ENCODE measurements at regions not wholly inside any gene's neighbourhood (a gene's known extent, or its start where the extent isn't known, plus 50 kb on each side); places are given as distances from the start of the nearest gene placed in this dataset.
A peak's percentile ranks its signal among the peaks of the same experiment; 100 is the strongest.

DNA sequence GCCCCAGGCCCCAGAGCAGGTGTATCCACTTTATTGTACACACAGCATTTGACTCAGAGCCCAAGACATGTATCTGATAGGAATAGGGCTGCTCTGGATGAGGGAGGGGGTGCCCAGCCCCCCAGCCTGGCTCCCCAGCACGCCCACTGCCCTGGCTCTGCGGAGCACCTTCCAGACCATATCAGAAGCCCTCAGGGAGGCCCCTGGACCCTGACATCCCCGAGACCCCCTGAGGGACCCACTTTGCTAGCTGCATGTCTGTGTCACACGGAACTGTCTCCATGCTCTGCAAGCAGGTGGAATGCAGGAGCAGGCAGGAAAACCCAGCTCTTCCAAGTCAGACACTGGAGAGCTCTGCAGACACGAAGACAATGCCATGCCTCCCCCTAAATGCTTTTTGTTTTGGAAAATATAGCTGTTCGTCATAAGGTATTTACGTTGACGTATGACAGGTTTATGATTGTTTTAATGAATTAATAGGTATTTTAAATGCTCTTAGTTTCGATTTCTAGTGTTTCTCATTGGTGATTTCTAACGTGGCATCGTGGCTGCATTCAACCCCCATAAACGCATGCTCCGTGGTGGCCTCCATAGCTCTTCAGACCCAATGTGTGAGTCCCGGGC lies 92.8 kb upstream of the INSIG1 start:
- TF ChIP-seq, protein P1, sequence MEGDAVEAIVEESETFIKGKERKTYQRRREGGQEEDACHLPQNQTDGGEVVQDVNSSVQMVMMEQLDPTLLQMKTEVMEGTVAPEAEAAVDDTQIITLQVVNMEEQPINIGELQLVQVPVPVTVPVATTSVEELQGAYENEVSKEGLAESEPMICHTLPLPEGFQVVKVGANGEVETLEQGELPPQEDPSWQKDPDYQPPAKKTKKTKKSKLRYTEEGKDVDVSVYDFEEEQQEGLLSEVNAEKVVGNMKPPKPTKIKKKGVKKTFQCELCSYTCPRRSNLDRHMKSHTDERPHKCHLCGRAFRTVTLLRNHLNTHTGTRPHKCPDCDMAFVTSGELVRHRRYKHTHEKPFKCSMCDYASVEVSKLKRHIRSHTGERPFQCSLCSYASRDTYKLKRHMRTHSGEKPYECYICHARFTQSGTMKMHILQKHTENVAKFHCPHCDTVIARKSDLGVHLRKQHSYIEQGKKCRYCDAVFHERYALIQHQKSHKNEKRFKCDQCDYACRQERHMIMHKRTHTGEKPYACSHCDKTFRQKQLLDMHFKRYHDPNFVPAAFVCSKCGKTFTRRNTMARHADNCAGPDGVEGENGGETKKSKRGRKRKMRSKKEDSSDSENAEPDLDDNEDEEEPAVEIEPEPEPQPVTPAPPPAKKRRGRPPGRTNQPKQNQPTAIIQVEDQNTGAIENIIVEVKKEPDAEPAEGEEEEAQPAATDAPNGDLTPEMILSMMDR (IDR thresholded peaks at IDR 0.05; ENCODE audit: insufficient read depth, low read depth, low read length, missing control alignments): no peak
- DNase-seq (ENCODE audit: low read depth): no peak
- peak overlapping the region; percentile 76 for H3K4me3 ChIP-seq (ENCODE audit: low read depth, low read length)

DNA sequence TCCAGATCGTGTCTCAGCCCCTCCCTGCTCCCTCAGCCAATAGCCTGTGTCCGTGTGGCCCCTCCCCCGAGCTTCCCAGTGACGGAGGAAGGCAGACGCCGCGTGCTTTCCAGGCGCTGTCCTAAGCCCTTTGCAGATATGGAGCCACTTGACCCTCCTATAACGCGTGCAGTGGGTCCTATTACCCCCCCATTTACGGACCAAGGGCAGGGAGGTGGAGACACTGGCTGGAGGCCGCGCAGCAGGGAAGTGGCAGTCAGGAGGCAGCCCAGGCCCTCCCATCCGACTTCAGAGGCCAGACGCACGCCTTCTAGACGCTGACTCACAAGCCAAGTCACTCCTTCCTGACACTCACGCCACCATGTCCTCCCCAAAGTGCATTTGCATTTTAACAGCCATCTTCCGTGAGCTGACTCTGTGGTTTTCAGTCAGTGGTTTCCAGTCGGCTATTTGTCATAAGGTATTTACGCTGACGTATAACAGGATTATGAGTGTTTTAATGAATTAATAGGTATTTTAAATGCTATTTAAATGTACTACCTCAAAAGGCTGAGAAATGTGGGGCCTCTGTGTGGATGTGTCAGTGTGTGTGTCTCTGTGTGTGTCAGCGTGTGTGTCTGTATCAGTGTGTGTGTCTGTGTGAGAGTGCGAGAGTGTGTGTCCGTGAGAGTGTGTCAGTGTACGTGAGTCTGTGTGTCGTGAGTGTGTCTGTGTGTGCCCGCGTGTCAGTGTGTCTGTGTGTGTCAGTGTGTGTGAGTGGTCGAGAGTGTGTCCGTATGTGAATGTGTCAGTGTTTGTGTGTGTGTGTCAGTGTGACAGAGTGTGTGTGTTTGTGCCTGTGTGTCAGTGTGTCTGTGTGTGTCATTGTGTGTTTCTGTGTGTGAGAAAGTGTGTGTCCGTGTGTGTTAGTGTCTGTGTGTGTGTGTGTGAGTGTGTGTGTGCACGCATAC lies 92.0 kb upstream of the INSIG1 start:
- peak; percentile 99 for DNase-seq (ENCODE audit: low read depth)
- peak overlapping the region; percentile 76 for H3K4me3 ChIP-seq (ENCODE audit: low read depth, low read length)

DNA sequence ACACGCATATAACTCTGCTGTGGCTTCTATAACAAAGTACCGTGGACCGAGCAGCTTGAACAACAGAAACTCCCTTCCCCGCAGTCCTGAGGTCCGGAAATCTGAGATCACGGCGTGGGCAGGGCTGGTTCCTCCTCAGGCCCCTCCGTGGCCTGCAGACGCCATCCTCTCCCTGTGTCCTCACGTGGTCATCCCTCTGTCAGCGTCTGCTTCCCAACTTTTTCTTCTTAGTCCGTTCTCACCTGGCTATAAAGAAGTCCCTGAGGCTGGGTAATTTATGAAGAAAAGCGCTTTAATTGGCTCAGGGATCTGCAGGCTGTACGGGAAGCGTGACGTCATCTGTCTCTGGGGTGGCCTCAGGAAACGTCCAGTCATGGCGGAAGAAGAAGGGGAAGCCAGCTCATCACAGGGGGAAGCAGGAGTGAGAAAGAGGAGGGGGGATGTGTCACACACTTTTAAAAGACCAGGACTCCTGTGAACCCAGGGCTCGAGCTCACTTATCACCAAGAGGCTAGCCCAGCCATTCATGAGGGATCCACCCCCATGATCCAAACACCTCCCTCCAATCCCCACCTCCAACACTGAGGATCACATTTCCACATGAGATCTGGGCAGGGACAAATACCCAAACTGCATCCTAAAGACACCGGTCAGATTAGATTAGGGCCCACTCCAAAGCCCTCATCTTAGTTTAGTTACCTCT lies 91.2 kb upstream of the INSIG1 start:
- DNase-seq (ENCODE audit: low read depth): peak; percentile 93
- peak overlapping the region; percentile 76 for H3K4me3 ChIP-seq (ENCODE audit: low read depth, low read length)
- TF ChIP-seq, protein P1 (IDR thresholded peaks at IDR 0.05; ENCODE audit: insufficient read depth, low read depth, low read length, missing control alignments): no peak

More for the DNA sequence above, 92.0 kb upstream of the INSIG1 start:
- TF ChIP-seq, protein P1 (IDR thresholded peaks at IDR 0.05; ENCODE audit: insufficient read depth, low read depth, low read length, missing control alignments): no peak

DNA sequence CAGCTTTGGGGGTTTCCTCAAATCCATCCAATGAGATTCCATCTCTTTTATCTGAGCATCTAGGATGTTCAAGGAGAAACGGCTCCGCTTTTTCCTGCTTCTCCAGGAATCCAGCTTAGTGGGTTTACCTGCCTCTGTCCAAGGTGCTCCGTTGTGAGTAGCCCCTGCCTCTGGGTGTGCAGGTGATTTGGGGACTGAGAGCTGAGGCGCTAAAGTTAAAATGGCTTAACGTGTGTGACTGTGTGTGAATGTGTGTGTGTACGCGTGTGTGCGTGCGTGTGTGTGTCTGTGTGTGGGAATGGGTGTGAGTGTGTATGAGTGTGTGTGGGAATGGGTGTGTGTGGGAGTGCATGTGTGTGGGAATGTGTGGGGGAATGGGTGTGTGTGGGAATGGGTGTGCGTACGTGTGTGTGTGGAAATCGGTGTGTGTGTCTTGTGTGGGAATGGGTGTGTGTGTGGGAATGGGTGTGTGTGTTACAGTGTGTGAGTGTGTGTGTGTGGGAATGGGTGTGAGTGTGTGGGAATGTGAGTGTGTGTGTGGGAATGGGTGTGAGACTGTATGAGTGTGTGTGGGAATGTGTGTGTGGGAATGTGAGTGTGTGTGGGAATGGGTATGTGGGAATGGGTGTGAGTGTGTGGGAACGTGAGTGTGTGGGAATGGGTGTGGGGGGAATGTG lies 90.2 kb upstream of the INSIG1 start:
- TF ChIP-seq, protein P1 (IDR thresholded peaks at IDR 0.05; ENCODE audit: insufficient read depth, low read depth, low read length, missing control alignments): no peak
- no peak overlapping the region for H3K4me3 ChIP-seq (ENCODE audit: low read depth, low read length)
- no peak for DNase-seq (ENCODE audit: low read depth)

DNA sequence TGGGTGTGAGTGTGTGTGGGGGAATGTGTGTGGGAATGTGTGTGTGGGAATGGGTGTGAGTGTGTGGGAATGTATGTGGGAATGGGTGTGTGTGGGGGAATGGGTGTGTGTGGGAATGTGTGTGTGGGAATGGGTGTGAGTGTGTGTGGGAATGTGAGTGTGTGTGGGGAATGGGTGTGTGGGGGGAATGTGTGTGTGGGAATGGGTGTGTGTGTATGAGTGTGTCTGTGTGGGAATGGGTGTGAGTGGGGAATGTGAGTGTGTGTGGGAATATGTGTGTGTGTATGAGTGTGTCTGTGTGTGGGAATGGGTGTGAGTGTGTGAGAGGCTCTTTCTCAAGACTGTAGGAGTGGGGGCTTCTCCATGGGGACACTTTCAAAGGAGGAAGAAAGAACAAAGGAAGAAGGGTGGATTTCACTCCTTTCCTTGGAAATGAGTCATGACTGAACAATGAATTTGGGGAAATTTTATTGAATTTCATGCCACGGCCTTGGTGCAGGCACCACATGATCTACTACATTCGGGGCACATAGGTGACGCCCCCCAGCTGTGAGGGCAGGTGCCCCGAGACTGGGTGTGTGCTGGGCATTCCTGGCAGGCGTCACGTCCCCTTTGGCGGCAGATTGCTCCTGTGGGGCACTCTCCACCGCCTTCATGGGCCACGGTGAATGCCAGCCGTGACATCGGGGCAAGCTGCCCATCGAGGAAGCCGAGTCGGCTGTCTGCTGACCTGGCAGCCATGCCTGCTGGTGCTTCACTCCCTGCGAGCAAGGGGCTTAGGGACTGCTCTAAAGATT lies 88.8 kb upstream of the INSIG1 start:
- no peak overlapping the region for H3K4me3 ChIP-seq (ENCODE audit: low read depth, low read length)
- DNase-seq (ENCODE audit: low read depth): no peak
- TF ChIP-seq, protein P1 (IDR thresholded peaks at IDR 0.05; ENCODE audit: insufficient read depth, low read depth, low read length, missing control alignments): no peak

All from GM12865 (cell line).